Activated T-cell treated with anti-CD3 and anti-CD28 coated beads for 48 hours (primary cell): ENCODE measurements at regions not wholly inside any gene's neighbourhood (a gene's known extent, or its start where the extent isn't known, plus 50 kb on each side); places are given as distances from the start of the nearest gene placed in this dataset.
"Not testable (repeated sequence)": the region's sequence is repeated elsewhere in the genome, so short reads cannot be mapped to it uniquely, and the experiment has no call there.

Source experiments
- DNase-seq: peaks from one replicate; pipeline ENCODE4 v3.0.0-alpha.2; 2020; ENCODE audit warnings: low read depth

DNA sequence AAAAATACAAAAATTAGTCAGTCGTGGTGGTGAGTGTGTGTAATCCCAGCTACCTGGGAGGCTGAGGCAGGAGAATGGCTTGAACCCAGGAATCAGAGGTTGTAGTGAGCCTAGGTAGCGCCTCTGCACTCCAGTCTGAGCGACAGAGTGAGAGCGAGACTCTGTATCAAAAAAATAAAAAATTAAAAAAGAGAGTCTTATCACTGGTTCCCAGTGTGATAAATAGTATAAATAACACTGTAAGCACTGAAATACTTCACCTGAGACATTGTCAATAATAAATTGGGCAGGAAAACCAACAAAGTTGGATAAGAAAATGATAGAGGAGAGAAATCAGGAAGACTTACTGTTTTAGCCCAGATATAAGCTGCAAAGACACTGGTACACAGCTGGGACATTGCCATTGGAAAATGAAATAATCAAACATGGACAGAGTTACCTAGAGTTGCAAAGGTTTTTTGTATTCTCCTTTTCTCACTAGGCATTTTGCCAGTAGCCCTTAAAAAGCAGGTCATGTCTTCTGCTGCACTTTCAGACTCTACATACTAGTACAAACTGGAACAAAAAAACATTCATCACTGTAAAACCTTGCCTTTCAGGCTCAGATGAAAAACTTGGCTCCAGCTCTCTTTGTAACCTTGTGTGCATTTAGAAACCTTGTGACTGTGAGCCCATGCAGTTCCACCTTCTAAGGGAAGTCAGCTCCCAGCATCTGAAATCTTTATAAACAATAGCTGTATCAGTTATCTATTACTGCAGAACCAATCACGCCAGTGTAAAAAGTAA lies 55.0 kb upstream of the PPP1R2C start:
- no peak for DNase-seq

- DNase-seq, result not testable (repeated sequence)
Measured at GRCh38 chrX:42833550-42833940, 55.6 kb upstream of the PPP1R2C start.

- no peak for DNase-seq
Measured at GRCh38 chrX:42837101-42837726, 59.3 kb upstream of the PPP1R2C start.

- DNase-seq, result no peak
Measured at GRCh38 chrX:42837747-42838146, 59.8 kb upstream of the PPP1R2C start.

GRCh38 chrX:42839632-42840031 lies 61.7 kb upstream of the PPP1R2C start:
- no peak for DNase-seq

- no peak for DNase-seq
Measured at GRCh38 chrX:42846741-42847140, 68.8 kb upstream of the PPP1R2C start.

- DNase-seq, result no peak
Measured at GRCh38 chrX:42855259-42855658, 77.3 kb upstream of the PPP1R2C start.

GRCh38 chrX:42857766-42858165 lies 79.8 kb upstream of the PPP1R2C start:
- no peak for DNase-seq

DNA sequence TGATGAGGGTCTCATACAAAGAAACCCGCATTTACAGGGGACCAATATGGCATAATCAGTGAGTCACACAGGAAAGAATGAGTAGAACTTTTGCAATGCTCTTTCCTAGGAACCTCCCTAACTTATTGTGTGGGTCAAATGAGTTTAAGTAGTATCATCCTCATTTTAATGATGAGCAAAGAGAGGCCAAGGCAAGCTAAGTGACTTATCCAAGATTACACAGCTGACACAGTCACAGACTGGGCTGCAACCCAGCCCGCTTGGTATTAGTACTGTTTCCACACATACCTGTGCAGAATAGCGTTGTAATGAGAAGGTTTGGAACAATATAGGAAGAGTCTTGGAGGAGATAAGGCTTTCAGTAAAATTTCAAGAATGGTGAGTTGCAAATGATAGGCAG lies 91.0 kb upstream of the PPP1R2C start:
- no peak for DNase-seq

DNA sequence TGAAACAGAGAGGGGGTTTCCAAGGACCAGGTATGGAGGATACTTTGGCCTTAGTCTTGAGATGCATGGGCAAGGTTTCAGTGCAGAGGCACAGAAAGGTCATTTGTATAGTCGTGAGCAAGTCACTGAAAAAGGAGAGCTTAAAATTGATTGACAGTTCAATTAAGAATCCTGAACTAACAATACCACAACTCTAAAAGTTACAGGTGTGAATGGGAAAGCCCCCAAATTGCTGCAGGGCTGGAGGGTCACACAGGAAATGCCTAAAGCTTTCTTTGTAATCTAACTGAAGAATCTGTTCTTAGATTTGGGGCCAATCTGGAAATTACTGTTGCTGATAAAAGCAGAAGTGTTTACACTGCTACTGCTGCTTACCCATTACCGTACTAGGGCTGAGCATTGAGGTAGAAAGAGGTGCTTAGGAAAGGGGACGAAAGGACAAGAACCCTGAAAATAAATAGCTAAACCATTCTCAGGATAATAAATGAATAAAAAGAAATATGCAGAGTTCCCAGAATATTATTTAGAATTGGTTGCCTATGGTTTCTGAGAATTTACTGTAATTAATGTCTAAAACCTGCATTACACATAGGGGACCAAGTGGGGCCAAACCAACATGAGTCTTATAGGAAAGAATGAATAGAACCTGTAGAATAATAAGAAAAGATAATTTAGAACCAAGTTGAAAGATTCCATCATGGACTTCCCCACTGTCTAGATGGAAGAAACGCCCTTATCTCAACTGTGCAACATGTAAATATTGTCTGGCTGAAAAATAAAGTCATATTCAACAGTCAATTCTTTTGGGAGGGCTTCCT lies 91.9 kb upstream of the PPP1R2C start:
- no peak for DNase-seq

DNA sequence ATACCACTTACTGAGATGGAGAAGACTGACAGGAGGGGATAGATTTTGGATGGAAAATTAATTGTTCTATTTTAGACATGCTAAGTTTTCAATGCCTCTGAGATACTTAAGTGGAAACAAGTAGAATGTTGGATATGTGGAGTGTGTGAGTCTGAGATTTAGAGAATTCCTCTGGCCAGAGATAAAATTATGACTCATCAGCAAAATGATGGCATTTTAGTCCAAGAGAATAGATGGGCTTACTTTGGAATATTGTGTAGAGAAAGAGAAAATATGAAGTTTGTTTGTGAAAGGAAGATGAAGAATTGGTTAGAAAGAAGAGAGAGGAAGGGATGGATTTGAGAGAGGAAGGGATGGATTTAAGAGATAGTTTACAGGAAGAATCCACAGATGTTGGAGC lies 108.6 kb upstream of the PPP1R2C start:
- DNase-seq, result no peak

- DNase-seq, result no peak
Measured at GRCh38 chrX:42900947-42901346, 123.0 kb upstream of the PPP1R2C start.

GRCh38 chrX:42902513-42902912 lies 124.5 kb upstream of the PPP1R2C start:
- no peak for DNase-seq

DNA sequence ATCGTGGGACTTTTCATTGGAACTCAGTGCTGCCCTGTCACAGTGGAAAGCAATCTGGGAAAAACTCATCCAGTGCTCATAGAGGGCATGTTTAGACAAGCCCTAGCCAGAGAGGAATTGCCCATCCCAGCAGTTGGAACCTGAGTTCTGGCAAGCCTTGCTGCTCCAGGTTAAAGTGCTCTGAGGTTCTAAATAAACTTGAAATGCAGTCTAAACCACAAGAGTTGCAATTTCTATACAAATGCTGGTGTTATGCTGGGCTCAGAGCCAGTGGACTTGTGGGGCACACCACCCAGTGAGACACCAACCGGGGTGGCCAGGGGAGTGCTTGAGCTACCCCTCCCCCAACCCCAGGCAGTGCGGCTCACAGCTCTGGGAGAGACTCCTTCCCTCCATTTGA lies 142.8 kb upstream of the PPP1R2C start:
- DNase-seq, result no peak

GRCh38 chrX:42930071-42930470 lies 152.1 kb upstream of the PPP1R2C start:
- no peak for DNase-seq

DNA sequence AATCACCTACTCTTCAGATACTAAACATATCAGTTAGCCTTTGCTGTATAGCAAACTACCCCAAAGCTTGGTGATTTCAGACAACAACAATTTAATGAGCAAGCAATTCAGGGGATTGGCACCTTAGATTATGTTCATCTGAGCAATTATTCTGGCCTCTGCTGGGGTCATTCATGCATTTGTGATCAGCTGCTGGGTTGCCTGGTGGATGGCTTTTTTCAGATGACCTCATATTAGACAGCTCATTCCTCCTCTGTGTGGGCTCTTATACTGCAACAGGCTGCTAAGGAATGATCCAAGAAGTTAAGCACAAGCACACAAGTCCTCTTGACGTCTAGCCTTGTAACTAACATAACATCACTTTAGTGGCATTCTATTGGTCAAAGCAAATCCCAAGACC lies 153.0 kb upstream of the PPP1R2C start:
- no peak for DNase-seq

GRCh38 chrX:42933187-42933586 lies 155.2 kb upstream of the PPP1R2C start:
- DNase-seq, result no peak

- no peak for DNase-seq
Measured at GRCh38 chrX:42934020-42934726, 156.2 kb upstream of the PPP1R2C start.

DNA sequence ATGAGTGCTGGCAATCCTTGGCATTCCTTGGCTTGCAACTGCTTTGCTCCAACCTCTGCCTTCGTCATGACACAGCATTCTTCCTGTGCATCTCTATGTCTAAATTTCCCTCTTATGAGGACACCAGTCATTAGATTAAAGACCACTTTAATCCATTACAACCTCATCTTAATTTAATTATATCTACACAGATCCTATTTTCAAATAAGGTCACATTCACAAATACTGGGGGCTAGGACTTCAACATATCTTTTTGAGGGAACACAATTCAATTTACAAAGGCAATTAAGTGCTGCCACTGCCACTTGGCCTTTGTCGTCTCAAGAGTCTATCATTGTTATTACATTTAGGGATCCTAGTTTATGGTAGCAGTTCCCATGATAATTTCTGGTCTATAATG lies 163.7 kb upstream of the PPP1R2C start:
- no peak for DNase-seq

DNA sequence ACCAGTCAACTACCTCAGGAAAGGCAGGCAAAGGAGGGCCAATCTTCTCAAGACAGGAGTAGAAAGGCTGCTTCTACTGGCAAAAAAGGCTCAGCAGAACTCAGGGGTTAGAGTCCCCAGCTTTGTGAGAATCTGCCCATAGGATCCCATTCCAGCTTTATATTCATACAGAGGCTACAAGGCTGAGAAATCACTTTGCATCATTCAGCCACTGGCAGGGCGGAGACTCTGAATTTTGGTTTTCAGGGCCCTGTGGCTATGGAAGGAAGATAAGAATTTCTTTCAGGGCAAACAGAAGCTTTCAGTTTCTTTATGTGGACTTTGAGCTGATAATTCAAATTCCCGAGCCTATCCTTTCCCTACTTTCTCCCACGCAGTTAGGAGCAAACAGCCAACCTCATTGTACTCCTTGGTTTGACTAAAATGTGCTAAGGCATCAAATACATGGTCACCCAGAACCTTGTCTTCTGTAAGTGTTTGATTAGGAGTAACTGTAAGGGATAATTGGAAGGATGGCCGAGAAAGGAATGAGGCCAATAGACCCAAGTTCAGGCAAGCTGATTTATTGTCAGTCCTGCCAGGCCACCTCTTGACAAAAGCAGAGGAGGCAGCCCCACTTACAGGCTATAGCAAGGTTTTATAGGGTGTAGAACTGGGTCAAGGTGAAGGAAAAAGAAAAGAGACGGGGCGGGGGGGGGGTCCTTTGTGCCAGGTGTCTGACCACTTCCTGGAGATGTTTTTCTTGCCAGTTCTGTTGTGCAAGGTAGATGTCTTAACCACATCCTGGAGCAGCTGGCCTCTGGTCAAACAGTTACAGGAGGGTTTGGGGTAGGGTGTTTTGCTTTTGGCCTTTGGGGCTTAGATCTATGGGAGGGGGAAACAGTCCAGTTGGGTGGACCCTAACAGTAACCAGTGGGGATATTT lies 165.3 kb upstream of the PPP1R2C start:
- DNase-seq, result no peak

- DNase-seq, result no peak
Measured at GRCh38 chrX:42944381-42944998, 166.5 kb upstream of the PPP1R2C start.
